ENCODE measurements at regions not wholly inside any gene's neighbourhood (a gene's known extent, or its start where the extent isn't known, plus 50 kb on each side); places are given as distances from the start of the nearest gene placed in this dataset.

DNA sequence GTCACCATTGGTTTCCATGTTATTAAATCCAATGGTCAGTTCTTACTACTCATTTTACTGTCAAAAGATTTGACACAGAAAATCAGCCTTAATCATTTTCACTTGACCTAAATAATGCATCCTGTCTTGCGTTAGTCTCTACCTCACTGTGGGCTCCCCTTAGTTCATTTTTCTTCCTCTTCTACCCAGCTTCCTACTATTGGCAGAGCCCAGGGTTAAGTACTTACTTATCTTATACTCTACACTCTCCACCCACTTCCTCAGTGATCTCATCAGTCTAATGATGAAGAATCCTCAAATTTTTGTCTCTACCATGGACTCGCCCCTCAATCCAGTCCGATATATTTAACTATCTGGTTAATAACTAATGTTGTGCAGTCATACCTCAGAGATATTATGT, 735.9 kb downstream of the KCNT2 start:
- WGBS, 4 donors, result 72 to 79% (median 76%) methylated on average over 3 of the region's 3 CpGs
- TF ChIP-seq POLR2A (IDR thresholded peaks at IDR 0.05), result no peak
- TF ChIP-seq, protein P1, sequence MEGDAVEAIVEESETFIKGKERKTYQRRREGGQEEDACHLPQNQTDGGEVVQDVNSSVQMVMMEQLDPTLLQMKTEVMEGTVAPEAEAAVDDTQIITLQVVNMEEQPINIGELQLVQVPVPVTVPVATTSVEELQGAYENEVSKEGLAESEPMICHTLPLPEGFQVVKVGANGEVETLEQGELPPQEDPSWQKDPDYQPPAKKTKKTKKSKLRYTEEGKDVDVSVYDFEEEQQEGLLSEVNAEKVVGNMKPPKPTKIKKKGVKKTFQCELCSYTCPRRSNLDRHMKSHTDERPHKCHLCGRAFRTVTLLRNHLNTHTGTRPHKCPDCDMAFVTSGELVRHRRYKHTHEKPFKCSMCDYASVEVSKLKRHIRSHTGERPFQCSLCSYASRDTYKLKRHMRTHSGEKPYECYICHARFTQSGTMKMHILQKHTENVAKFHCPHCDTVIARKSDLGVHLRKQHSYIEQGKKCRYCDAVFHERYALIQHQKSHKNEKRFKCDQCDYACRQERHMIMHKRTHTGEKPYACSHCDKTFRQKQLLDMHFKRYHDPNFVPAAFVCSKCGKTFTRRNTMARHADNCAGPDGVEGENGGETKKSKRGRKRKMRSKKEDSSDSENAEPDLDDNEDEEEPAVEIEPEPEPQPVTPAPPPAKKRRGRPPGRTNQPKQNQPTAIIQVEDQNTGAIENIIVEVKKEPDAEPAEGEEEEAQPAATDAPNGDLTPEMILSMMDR (IDR thresholded peaks at IDR 0.05), result no peak
- Histone ChIP-seq H3K4me1 (no peaks in the 10 kb centered on the region), H3K27me3 (no peaks in the 10 kb centered on the region), H3K27ac (no peak overlapping the region), H3K4me3 (no peak overlapping the region), H3K36me3 (no peaks in the 10 kb centered on the region), H3K9me3 (peaks cover 0 to 13% (median 0%) of the 10 kb centered on the region in 12 donors)
- DNase-seq, result no peak
- intact Hi-C loops (cut with DNase I), result no loop called here
- no peak for ATAC-seq

DNA sequence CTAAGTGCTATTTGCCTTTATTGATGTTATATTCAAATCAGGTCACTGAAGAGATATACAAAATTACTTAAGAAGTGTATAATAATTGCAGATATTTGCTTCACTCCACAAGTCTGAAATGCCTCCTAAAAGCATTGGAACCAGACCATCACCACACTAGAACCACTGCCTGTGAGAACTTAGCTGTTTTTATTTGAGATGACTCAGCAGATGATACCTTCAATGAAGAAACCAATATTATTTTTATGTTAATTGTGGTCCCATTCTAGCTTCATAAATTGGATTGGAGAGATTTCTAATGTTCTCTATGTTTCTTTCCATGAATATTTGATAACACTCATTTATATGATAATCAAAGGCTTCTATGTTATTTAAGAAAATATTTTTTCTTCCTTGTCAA, 740.6 kb downstream of the KCNT2 start:
- no peak for ATAC-seq
- TF ChIP-seq, protein P1 (IDR thresholded peaks at IDR 0.05), result no peak
- no peak for TF ChIP-seq POLR2A (IDR thresholded peaks at IDR 0.05)
- no peaks in the 10 kb centered on the region for H3K36me3 ChIP-seq
- no peaks in the 10 kb centered on the region for H3K9me3 ChIP-seq
- intact Hi-C loops (cut with DNase I), result no loop called here
- H3K27ac ChIP-seq, result no peak overlapping the region
- no peaks in the 10 kb centered on the region for H3K4me1 ChIP-seq
- H3K27me3 ChIP-seq, result no peaks in the 10 kb centered on the region
- DNase-seq, result no peak
- no peak overlapping the region for H3K4me3 ChIP-seq

DNA sequence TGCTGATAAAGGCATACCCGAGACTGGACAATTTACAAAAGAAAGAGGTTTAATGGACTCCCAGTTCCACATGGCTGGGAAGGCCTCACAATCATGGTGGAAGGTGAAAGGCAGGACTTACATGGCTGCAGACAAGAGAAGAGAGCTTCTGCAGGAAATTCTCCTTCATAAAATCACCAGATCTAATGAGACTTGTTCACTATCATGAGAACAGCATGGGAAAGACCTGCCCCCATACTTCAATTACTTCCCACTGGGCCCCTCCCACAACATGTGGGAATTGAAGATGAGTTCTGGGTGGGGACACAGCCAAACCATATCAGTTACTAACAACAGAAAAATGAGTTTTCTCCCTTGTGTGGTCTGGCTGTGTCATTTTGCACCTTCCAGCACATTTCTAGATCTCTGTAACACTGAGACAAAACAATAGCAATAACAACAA, 741.4 kb downstream of the KCNT2 start:
- TF ChIP-seq, protein P1 (IDR thresholded peaks at IDR 0.05), result no peak
- TF ChIP-seq POLR2A (IDR thresholded peaks at IDR 0.05), result no peak
- Histone ChIP-seq H3K27me3 (no peaks in the 10 kb centered on the region), H3K9me3 (no peaks in the 10 kb centered on the region), H3K4me1 (no peaks in the 10 kb centered on the region), H3K27ac (no peak overlapping the region), H3K4me3 (no peak overlapping the region), H3K36me3 (no peaks in the 10 kb centered on the region)
- WGBS, 4 donors, result 68 to 86% (median 82%) methylated on average over 1 of the region's 1 CpG
- intact Hi-C loops (cut with DNase I), result no loop called here
- ATAC-seq (no peak), DNase-seq (no peak)

DNA sequence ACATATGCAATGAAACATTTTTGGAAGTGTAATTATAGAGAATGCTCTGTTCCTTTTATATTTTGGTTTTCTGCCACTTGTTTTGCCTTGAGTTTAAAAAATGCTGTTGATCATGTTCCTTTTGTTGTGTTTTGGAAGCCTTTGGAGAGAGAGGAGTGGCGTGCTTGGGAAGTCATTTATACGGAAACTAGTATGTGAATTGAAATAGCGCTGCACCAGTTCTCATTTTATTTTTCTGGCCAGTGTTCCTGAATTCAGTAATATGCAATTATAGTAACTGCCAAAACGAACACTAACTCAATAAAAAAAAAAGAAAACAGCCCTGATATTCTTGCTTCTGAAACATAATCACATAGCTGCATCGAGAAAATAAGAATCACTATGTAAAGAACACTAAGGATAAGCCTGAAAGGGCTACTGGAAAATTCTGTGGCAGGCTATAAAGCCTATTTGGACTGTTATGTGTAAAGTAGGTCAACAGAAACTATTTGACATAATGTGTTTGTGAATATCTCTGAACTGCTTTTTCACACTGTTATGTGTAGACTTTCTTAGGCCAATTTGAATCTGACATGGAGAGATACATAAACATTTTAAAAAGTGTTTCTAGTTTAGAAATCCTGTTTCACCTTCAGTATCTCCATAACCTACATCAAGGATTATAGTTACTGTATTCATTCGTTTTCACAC, 742.0 kb downstream of the KCNT2 start:
- no peaks in the 10 kb centered on the region for H3K36me3 ChIP-seq
- no peak for TF ChIP-seq POLR2A (IDR thresholded peaks at IDR 0.05)
- TF ChIP-seq, protein P1 (IDR thresholded peaks at IDR 0.05), result no peak
- WGBS, 4 donors, result 70 to 77% (median 73%) methylated on average over 6 of the region's 6 CpGs
- H3K4me3 ChIP-seq, result no peak overlapping the region
- no peaks in the 10 kb centered on the region for H3K9me3 ChIP-seq
- no peak for ATAC-seq
- H3K4me1 ChIP-seq, result no peaks in the 10 kb centered on the region
- no peaks in the 10 kb centered on the region for H3K27me3 ChIP-seq
- H3K27ac ChIP-seq, result no peak overlapping the region
- intact Hi-C loops (cut with DNase I), result no loop called here
- no peak for DNase-seq

All from heart left ventricle (tissue), 16 donors.